SU-DHL-6 (cell line): ENCODE measurements at regions not wholly inside any gene's neighbourhood (a gene's known extent, or its start where the extent isn't known, plus 50 kb on each side); places are given as distances from the start of the nearest gene placed in this dataset.
"Not testable (repeated sequence)": the region's sequence is repeated elsewhere in the genome, so short reads cannot be mapped to it uniquely, and the experiment has no call there.

Source experiments
- H2AFZ ChIP-seq: fragments of 200-600 bp; sonication (generic); 2 replicates; pipeline ENCODE4 v1.6.1; 2014; ENCODE audit warnings: low read depth, mild to moderate bottlenecking, moderate library complexity, mixed read lengths, antibody characterized with exemption, low read length; ENCODE audit not compliant: severe bottlenecking
- H3F3A ChIP-seq: fragments of 200-600 bp; shearing (Covaris generic); 2 replicates; pipeline ENCODE4 v1.6.0; 2016; ENCODE audit warnings: antibody characterized with exemption, mild to moderate bottlenecking; ENCODE audit not compliant: insufficient read depth
- H3K27ac ChIP-seq: fragments of 200-600 bp; sonication (generic); 2 replicates; pipeline ENCODE4 v1.5.1; 2016; ENCODE audit warnings: low read depth, mild to moderate bottlenecking, low read length, moderate library complexity, mixed read lengths
- H3K27me3 ChIP-seq: fragments of 200-600 bp; sonication (generic), shearing (Covaris generic); 2 replicates; pipeline ENCODE4 v1.6.0; 2014; ENCODE audit warnings: mild to moderate bottlenecking, low read length
- H3K36me3 ChIP-seq: fragments of 200-600 bp; sonication (generic); 2 replicates; pipeline ENCODE4 v1.6.1; 2014; ENCODE audit warnings: mild to moderate bottlenecking, low read length, mixed read lengths
- H3K4me2 ChIP-seq: fragments of 300-600, 200-600 bp; shearing (Covaris generic), sonication (generic); 2 replicates; pipeline ENCODE4 v1.6.0; 2014; ENCODE audit warnings: low read length, low read depth, mild to moderate bottlenecking; ENCODE audit not compliant: poor library complexity, severe bottlenecking
- H3K4me3 ChIP-seq: fragments of 200-600 bp; sonication (generic); 2 replicates; pipeline ENCODE4 v1.5.1; 2014; ENCODE audit warnings: antibody characterized with exemption, low read length, mild to moderate bottlenecking, mixed read lengths; ENCODE audit not compliant: insufficient read depth, poor library complexity, severe bottlenecking
- H3K79me2 ChIP-seq: fragments of 200-600 bp; sonication (generic); 2 replicates; pipeline ENCODE4 v1.6.1; 2014; ENCODE audit warnings: mild to moderate bottlenecking, low read length, moderate library complexity; ENCODE audit not compliant: insufficient read depth
- H3K9ac ChIP-seq: fragments of 200-600 bp; sonication (generic); 2 replicates; pipeline ENCODE4 v1.7.0; 2014; ENCODE audit warnings: mild to moderate bottlenecking, low read length
- H3K9me2 ChIP-seq: fragments of 200-600 bp; sonication (generic); replicated peaks from 2 replicates; pipeline ENCODE4 v1.6.1; 2014; ENCODE audit warnings: low read length; ENCODE audit not compliant: insufficient read depth
- H3K9me3 ChIP-seq: fragments of 200-600 bp; sonication (generic); 2 replicates; pipeline ENCODE4 v1.6.1; 2014; ENCODE audit warnings: low read length, mixed read lengths; ENCODE audit not compliant: insufficient read depth
- H4K20me1 ChIP-seq: fragments of 200-600 bp; sonication (generic); 2 replicates; pipeline ENCODE4 v1.6.1; 2014; ENCODE audit warnings: low read depth, mild to moderate bottlenecking, antibody characterized with exemption, low read length, moderate library complexity, mixed read lengths
- CTCF ChIP-seq: fragments of 200-600 bp; sonication (generic); IDR thresholded peaks from one replicate; pipeline ENCODE4 v1.5.1; 2017; ENCODE audit warnings: antibody characterized with exemption, mild to moderate bottlenecking, low read length, moderate library complexity; ENCODE audit not compliant: insufficient read depth, poor library complexity, severe bottlenecking
- EZH2phosphoT487 ChIP-seq: fragments of 200-600 bp; sonication (generic), shearing (Covaris generic); conservative IDR thresholded peaks from 2 replicates; pipeline ENCODE4 v1.6.1; 2018; ENCODE audit warnings: mild to moderate bottlenecking, antibody characterized with exemption, low read length, moderate library complexity, mixed read lengths

DNA sequence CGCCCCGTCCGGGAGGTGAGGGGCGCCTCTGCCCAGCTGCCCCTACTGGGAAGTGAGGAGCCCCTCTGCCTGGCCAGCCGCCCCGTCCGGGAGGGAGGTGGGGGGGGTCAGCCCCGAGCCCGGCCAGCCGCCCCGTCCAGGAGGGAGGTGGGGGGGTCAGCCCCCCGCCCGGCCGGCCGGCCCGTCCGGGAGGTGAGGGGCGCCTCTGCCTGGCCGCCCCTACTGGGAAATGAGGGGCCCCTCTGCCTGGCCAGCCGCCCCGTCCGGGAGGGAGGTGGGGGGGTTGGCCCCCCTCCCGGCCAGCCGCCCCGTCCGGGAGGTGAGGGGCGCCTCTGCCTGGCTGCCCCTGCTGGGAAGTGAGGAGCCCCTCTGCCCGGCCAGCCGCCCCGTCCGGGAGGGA, 57.2 kb upstream of the ZNF746 start:
- H3K27ac ChIP-seq, H3K36me3 ChIP-seq, H3K9ac ChIP-seq, H3K9me3 ChIP-seq, H2AFZ ChIP-seq, H3K4me3 ChIP-seq, H3K79me2 ChIP-seq, H4K20me1 ChIP-seq, H3K4me2 ChIP-seq, H3F3A ChIP-seq, H3K27me3 ChIP-seq, H3K9me2 ChIP-seq: not testable (repeated sequence)

DNA sequence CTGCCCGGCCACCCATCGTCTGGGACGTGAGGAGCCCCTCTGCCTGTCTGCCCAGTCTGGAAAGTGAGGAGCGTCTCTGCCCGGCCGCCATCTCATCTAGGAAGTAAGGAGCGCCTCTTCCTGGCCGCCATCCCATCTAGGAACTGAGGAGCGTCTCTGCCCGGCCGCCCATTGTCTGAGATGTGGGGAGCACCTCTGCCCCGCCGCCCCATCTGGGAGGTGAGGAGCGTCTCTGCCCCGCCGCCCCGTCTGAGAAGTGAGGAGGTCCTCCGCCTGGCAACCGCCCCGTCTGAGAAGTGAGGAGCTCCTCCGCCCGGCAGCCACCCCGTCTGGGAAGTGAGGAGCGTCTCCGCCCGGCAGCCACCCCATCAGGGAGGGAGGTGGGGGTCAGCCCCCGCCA, 56.4 kb upstream of the ZNF746 start:
- not testable (repeated sequence) for H3K79me2 ChIP-seq, H4K20me1 ChIP-seq, H3K9ac ChIP-seq, H3K36me3 ChIP-seq, H3K4me2 ChIP-seq, H2AFZ ChIP-seq, H3K27ac ChIP-seq, H3K9me2 ChIP-seq, H3K4me3 ChIP-seq, H3K27me3 ChIP-seq, H3K9me3 ChIP-seq, H3F3A ChIP-seq

DNA sequence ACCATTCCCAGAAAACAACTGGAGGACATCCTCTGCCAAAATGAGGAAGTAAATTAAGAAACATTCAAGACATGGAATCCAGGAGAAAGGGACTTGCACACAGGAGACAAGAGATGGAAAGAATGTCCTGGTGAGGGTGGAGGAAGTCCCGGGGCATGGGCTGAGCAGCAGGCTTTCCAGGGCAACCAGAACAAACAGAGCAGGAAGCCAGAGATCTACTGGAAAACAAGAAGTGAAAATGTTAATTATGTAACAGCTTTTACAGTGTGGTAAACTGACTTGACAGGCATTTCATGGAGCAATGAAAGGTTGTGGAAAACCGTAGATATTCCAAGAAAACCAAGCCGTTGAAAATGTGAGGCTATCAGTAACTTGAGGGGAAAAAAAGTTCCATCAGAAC, 55.2 kb upstream of the ZNF746 start:
- H3K27ac ChIP-seq = no peak overlapping the region
- no peak overlapping the region for H3K4me2 ChIP-seq
- no peak for TF ChIP-seq EZH2phosphoT487
- TF ChIP-seq CTCF = no peak
- no peak overlapping the region for H3K9ac ChIP-seq
- no peaks in the 10 kb centered on the region for H4K20me1 ChIP-seq
- H3F3A ChIP-seq = no peaks in the 10 kb centered on the region
- no peak overlapping the region for H3K4me3 ChIP-seq
- no peaks in the 10 kb centered on the region for H3K27me3 ChIP-seq
- no peaks in the 10 kb centered on the region for H3K9me3 ChIP-seq
- no peaks in the 10 kb centered on the region for H3K36me3 ChIP-seq
- no peaks in the 10 kb centered on the region for H3K79me2 ChIP-seq
- no peak overlapping the region for H2AFZ ChIP-seq
- no peaks in the 10 kb centered on the region for H3K9me2 ChIP-seq
